Right hindlimb (tissue), 1 donor: ENCODE measurements at regions not wholly inside any gene's neighbourhood (a gene's known extent, or its start where the extent isn't known, plus 50 kb on each side); places are given as distances from the start of the nearest gene placed in this dataset.

Experiments
- DNase-seq: peaks from one replicate; pipeline ENCODE4 v3.0.0-alpha.2; 2018

DNA sequence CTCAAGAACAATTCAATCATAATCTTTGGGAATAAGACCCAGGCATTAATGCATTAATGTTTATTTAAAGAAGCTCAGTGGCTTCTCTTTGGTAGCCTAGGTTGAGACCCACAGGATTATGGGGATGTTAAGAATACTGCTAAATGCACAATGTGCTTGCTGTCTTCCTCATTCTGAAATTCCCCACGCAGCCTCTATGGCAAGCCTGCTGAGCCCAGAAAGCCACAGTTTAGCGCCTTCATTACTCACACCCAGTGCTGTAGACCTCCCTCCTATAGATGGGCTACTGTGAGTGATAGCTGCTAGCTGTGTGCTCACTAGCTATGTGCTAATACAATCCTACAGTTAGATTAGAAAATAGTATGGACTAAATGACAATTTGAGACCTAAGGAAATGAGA lies 90.6 kb downstream of the TNFSF13B start:
- no peak for DNase-seq

DNA sequence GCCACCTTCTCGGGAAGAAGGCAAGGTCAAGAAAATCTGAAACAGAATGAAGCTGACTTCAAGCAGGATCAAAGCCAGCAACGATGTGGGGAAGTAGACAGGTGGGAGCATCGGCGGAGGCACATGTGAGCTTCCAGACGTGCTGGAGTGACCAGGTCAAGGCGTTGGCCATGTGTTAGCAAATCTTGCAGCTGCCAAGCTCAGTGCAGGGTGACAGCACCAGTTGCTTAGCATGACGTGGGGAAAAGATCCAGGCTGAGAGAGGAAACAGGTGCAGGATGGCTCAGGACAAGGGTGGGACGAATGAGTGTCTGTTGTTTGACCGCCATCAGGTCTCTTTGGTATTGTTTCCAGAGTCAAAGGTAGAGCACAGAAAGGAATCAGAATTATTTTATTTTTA lies 92.3 kb downstream of the TNFSF13B start:
- peak; percentile 55 for DNase-seq

GRCh38 chr13:108363666-108364065 lies 94.1 kb downstream of the TNFSF13B start:
- no peak for DNase-seq

- DNase-seq: no peak
Measured at GRCh38 chr13:108365255-108365654, 95.7 kb downstream of the TNFSF13B start.

GRCh38 chr13:108368250-108368905 lies 98.9 kb downstream of the TNFSF13B start:
- no peak for DNase-seq

DNA sequence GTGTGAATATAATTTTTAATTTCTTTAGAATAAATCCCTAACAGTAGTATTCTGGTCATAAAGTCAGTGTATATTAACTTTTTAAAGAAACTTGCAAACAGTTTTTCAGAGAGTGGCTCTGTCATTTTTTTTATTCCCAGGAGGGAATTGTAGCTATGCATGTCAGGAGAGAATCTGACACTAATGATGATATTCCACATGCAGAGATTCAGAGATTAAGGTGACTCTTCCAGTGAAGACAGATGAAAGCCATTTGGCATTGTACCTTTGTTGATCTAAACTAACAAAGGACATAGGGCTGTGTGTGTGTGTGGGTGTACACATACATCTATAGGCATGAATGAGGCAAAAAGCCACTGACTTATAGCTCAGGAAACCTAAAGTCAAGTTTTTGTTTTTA lies 99.9 kb downstream of the TNFSF13B start:
- DNase-seq: no peak

- no peak for DNase-seq
Measured at GRCh38 chr13:108375034-108375433, 105.5 kb downstream of the TNFSF13B start.

DNA sequence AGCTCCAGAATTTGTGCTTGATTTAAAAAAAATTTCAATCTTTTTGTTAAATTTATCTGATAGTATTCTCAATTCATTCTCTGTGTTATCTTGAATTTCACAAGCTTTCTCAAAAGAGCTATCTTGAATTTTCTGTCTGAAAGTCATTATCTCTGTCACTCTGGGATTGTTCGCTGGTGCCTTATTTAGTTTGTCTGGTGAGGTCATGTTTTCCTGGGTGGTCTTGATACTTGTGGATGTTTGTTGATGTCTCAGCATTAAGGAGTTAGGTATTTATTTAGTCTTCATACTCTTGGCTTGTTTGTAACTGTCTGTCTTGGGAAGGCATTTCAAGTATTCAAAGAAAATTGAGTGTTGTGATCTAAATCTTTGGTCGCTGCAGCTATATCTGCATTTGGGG lies 106.3 kb downstream of the TNFSF13B start:
- DNase-seq: no peak

GRCh38 chr13:108376308-108376707 lies 106.8 kb downstream of the TNFSF13B start:
- DNase-seq: no peak

GRCh38 chr13:108377646-108378206 lies 108.2 kb downstream of the TNFSF13B start:
- no peak for DNase-seq

DNA sequence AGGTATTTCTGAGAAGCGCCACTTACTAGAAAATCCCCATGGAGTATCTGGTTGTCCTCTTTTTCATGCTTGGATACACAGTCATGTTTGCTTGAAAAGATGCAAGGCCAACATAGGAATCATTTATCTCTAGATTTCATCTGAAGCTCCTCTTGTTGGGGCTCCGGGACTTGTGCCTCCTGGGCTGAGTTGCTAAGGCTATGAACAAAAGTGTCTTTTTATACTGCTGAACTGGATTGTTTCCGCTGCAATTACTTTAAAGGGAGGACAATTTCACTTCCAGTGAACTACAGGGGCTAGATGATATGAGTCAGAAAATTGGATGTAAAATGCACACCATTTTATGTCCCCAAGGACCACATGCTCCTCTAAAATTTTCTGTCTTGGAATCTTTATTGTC lies 114.1 kb downstream of the TNFSF13B start:
- no peak for DNase-seq

GRCh38 chr13:108387156-108387555 lies 117.6 kb downstream of the TNFSF13B start:
- no peak for DNase-seq

- DNase-seq: no peak
Measured at GRCh38 chr13:108402850-108403249, 133.3 kb downstream of the TNFSF13B start.

DNA sequence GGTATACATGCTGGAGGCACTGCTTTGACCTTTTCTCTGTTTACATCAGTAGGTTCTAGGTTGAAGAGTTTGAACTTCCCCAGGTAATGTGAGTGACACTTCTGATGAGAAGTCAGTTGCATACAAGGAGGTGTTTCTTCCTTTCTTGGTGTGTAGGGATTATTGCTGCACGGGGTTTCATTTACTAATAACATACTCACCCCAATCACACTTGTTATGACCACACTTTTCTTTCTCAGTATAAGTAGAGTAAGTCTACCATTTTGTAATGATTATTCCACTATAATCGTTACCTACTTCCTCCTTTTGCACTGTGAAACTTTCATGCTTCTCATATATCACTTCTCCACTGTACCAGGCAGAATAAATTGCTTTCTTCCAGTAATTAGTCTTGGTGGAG lies 138.0 kb downstream of the TNFSF13B start:
- DNase-seq: no peak

DNA sequence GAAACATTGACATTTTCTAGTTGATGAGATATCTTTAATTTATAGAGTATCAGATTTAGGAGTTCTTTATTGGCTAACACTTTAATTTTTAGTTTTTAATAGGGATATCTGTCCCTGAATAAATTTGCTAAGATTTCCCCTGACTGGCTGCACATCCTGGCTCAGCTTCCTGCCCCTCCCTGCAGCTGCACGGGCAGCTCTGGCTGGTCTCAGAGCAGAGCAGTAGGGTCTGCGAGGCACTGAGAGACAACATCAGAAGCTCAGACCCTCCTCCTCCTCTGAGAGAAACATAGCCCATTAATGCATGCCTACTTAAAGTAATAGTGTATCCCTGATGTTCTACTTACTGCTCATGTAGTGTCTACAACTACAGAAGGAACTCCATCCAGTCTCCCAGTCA lies 139.2 kb downstream of the TNFSF13B start:
- no peak for DNase-seq

DNA sequence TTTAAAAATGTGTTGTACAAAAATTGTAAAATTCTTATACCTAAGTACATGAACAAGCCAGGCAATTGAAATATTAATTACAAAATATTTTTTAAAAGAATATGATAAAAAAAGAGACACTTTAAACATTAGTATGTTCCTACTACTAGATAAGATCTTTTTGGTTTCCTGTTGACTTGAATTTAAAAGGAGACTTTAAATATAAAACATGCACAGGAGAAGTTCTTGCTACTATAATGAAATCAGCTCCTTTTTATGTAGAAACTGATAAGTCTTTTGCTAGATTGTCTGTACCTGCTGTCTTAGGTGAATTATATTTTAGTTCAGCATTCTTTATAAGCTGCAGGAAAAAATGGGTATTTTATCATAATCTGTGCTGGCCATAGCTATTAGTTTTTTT lies 140.2 kb downstream of the TNFSF13B start:
- DNase-seq: no peak

DNA sequence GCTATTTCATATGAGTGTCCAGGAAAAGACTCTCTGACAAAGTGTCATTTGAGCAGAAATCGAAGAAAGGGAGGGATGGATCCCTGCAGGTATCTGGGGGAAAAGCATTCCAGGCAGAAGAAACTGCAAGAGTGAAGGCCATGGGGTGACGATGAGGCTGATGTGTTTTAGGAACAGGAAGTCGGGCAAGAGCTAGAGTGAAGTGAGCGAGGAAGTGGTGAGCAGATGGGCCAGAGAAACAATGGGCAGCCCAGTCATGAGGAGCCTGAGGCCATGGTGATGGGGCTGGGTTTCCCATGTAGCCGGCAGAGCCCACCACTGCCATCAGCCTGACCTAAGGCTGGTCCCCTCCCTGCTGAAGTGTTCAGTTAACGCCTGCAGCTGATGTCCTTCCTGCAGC lies 150.2 kb downstream of the TNFSF13B start:
- DNase-seq: no peak

- DNase-seq: no peak
Measured at GRCh38 chr13:108425056-108425455, 155.5 kb downstream of the TNFSF13B start.

GRCh38 chr13:108426893-108427292 lies 157.4 kb downstream of the TNFSF13B start:
- DNase-seq: no peak

GRCh38 chr13:108427355-108427754 lies 157.8 kb downstream of the TNFSF13B start:
- no peak for DNase-seq

- DNase-seq: no peak
Measured at GRCh38 chr13:108428691-108429090, 159.2 kb downstream of the TNFSF13B start.

- DNase-seq: no peak
Measured at GRCh38 chr13:108433976-108434755, 164.6 kb downstream of the TNFSF13B start.

- DNase-seq: no peak
Measured at GRCh38 chr13:108435393-108436149, 166.1 kb downstream of the TNFSF13B start.

- DNase-seq: no peak
Measured at GRCh38 chr13:108437496-108437895, 168.0 kb downstream of the TNFSF13B start.
